SKM-1 (cell line): ENCODE measurements at regions not wholly inside any gene's neighbourhood (a gene's known extent, or its start where the extent isn't known, plus 50 kb on each side); places are given as distances from the start of the nearest gene placed in this dataset.
"Not testable (repeated sequence)": the region's sequence is repeated elsewhere in the genome, so short reads cannot be mapped to it uniquely, and the experiment has no call there.

ENCODE experiments used
- DNase-seq: peaks from one replicate; lab custom pipeline; 2025; ENCODE audit not compliant: unreplicated experiment; lab: John Stamatoyannopoulos, UW

DNA sequence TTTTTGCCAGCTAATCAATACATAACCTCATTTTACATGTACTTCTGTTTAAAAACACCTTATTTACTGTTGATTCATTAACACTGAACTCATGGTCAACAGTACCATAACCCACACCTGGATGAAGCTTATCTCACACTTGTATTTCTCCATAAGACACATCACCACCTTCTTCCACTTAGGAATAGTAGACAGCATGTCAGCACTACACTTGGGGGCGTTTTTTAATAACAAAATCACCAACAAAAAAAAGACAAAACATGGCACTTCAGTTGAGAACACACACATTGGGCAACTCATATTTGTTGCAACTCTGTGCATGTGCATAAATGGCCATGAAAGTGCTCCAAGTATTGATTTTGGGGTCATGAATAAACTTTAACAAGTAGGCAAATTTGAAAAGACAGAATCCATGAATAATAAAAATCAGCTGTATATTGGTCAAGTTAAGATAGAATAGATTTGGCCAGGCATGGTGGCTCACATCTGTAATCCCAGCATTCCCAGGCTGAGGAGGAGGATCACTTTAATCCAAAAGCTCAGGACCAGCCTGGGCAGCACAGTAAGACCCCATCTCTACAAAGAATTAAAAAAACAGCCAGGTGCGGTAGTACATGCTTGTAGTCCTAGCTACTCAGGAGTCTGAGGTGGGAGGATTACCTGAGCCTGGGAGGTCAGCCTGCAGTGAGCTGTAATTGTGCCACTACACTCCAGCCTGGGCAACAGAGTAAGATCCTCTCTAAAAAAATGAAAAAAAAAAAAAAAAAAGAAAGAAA, 84.4 kb upstream of the SRD5A2 start:
- DNase-seq = no peak

DNA sequence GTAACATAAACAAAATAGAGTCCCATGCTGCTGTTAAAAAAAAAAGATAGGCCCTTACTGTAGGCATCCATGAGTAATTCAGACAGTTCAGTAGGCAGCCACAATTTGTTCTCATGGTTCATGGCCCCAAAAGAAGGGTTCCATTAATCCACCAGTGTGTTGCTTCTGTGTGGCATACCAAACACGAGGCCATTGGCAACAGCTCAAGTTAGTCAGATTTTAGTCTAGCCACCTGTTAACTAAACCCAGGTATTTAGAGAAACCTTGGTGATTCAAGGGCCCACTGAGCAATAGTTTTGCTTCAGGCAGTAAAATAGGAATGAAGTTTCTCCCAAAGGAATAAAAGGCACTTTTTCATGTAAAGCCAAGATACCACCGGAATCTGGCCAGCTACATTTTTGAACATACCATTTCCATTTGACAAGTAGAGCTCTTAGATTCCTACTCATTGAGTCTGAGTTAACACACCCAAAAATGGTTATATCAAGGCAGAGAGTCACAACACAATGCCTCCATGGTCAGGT, 80.1 kb upstream of the SRD5A2 start:
- no peak for DNase-seq

DNA sequence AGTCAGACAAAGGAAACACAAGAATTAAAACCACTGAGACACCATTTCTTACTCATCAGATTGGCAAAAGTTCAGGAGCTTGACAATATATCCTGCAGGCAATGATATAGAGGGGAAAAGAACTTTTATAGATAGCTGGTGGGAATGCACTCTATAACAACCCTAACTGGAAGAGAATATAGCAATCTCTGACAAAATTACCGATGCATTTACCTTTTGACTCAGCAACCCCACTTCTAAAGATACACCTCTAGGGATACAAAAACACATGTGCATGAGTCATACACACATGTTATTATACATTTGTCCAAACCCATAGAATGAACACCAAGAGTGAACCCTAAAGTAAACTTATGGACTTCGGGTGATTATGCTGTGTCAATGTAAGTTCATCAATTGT, 79.4 kb upstream of the SRD5A2 start:
- DNase-seq = no peak

GRCh38 chr2:31654241-31654640, 73.5 kb upstream of the SRD5A2 start:
- no peak for DNase-seq

DNA sequence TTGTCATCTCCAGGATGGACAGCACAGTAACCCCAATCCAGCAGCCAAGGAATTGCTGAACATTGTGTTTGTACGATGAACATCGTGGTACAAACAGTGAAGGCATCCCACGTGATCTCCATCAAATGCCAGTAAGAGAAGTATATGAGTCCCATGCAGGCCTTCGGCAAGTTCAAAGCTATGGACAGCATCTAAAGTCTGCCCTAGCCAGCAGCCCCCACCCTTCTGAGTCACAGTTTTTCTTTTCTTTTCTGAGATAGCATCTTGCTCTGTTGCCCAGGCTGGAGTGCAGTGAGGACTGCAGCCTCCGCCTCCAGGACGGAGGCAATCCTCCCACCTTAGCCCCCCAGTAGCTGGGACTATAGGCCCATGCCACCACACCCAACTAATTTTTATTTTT, 71.0 kb upstream of the SRD5A2 start:
- DNase-seq = no peak

DNA sequence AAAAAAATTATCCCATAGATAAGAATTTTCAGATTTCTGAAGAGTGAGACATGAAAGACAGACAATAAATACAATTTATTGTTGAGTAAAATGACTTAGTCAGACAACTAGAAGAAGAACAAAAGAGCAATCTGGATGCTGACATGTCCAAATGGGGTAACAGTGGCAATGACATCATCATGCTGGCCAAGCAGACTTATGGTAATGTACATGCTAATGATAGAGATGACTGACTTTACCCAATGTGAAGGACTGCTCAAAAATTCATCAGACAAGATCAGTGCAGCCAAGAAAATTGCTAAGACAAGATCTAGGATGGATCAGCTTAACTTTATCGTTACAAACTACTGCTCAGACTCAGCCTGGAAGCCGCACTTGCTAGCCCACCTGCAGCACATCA, 70.5 kb upstream of the SRD5A2 start:
- no peak for DNase-seq

GRCh38 chr2:31644551-31644950, 63.8 kb upstream of the SRD5A2 start:
- DNase-seq = no peak

DNA sequence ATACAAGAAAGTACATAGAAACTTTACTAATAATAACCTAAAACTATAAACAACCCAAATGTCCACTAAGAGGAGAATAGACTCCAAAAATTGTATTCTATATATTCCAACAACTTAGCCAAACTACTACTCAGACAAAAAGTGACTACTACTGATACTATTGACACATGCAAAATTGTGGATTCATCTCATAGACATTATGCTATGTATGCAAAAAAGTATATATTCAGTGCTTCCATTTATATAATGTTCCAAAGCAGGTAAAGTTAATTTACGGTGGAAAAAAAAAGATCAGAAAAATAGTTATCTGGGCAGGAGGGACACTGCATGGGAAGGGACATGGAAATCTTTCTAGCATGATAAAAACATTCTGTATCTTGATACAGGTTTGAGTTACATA, 62.0 kb upstream of the SRD5A2 start:
- DNase-seq = no peak

GRCh38 chr2:31632201-31632600, 51.5 kb upstream of the SRD5A2 start:
- not testable (repeated sequence) for DNase-seq
